Endothelial cell of umbilical vein (primary cell): ENCODE measurements at regions not wholly inside any gene's neighbourhood (a gene's known extent, or its start where the extent isn't known, plus 50 kb on each side); places are given as distances from the start of the nearest gene placed in this dataset.

ENCODE experiments used
- BruUV-seq: library from RNA; stranded (reverse); fragments of 400-500 nt; replicated peaks from 2 replicates; lab custom pipeline; 2021; lab: Mats Ljungman, UMichigan
- CTCF ChIA-PET: fragments of 300-600, 350-600 bp; sonication (Branson Sonifier 250); formaldehyde crosslinking; loops from one replicate; lab custom pipeline; 2021; ENCODE audit warnings: antibody characterized with exemption, inconsistent platforms; lab: Charles Lee
- POLR2A ChIA-PET: fragments of 300-600, 350-600 bp; sonication (Branson Sonifier 250); formaldehyde crosslinking; loops from one replicate; lab custom pipeline; 2021; ENCODE audit warnings: antibody characterized with exemption, inconsistent platforms; lab: Charles Lee
- DNase-seq: peaks from one replicate; pipeline ENCODE4 v3.0.0-alpha.2; 2011; ENCODE audit warnings: low read depth, low spot score
- FAIRE-seq: peaks from 2 replicates; lab custom pipeline; 2011; peaks lifted over from hg19 to GRCh38; lab: Jason Lieb, UNC
- H2AFZ ChIP-seq: 2 replicates; pipeline ENCODE4 v1.6.0; 2012; ENCODE audit warnings: low read depth, low read length, control low read depth, inconsistent platforms
- H3K27ac ChIP-seq: 2 replicates; pipeline ENCODE4 v1.5.1; 2011; ENCODE audit warnings: low read depth, mild to moderate bottlenecking, control low read depth, low read length, moderate library complexity; ENCODE audit not compliant: insufficient read depth
- H3K27me3 ChIP-seq, 2 experiments: 2 replicates each; pipeline versions ENCODE4 v1.6.0 to v1.6.1; 2011; ENCODE audit warnings: low read length in 2 of 2, mixed read lengths in 1 of 2; ENCODE audit not compliant: control insufficient read depth in 2 of 2, insufficient read depth in 2 of 2
- H3K36me3 ChIP-seq, 2 experiments: 2 replicates in 1 of 2; 3 replicates in 1 of 2; pipeline ENCODE4 v1.5.1; 2011; ENCODE audit warnings: low read length in 2 of 2, mild to moderate bottlenecking in 1 of 2, moderate library complexity in 1 of 2; ENCODE audit not compliant: control insufficient read depth in 2 of 2, insufficient read depth in 2 of 2; ENCODE audit errors: extremely low read depth in 1 of 2
- H3K4me1 ChIP-seq: 3 replicates; pipeline ENCODE4 v1.5.1; 2011; ENCODE audit warnings: mild to moderate bottlenecking, low read length; ENCODE audit not compliant: control insufficient read depth, insufficient read depth; ENCODE audit errors: extremely low read depth
- H3K4me2 ChIP-seq: 2 replicates; pipeline ENCODE4 v1.6.1; 2011; ENCODE audit warnings: low read length, control low read depth, mixed read lengths; ENCODE audit not compliant: insufficient read depth
- H3K4me3 ChIP-seq, 3 experiments: fragments of 200-600 bp in 1 of 3; sonication (generic), shearing (Covaris generic) in 1 of 3; replicated peaks in 1 of 3; 2 replicates each; pipeline ENCODE4 v1.5.1; 2011 to 2016; ENCODE audit warnings: control low read depth in 3 of 3, low read length in 3 of 3, mild to moderate bottlenecking in 2 of 3, inconsistent platforms in 1 of 3, low read depth in 1 of 3, moderate library complexity in 1 of 3; ENCODE audit not compliant: insufficient read depth in 1 of 3
- H3K79me2 ChIP-seq: 2 replicates; pipeline ENCODE4 v1.6.0; 2012; ENCODE audit warnings: low read length, inconsistent platforms; ENCODE audit not compliant: control insufficient read depth, insufficient read depth
- H3K9ac ChIP-seq: replicated peaks from 2 replicates; pipeline ENCODE3; 2011; ENCODE audit warnings: low read length, control low read depth; ENCODE audit not compliant: insufficient read depth; ENCODE audit errors: extremely low read depth
- H3K9me1 ChIP-seq: replicated peaks from 3 replicates; pipeline ENCODE4 v1.6.0; 2011; ENCODE audit warnings: mild to moderate bottlenecking, low read length; ENCODE audit not compliant: control insufficient read depth, insufficient read depth; ENCODE audit errors: extremely low read depth
- H3K9me3 ChIP-seq: replicated peaks from 2 replicates; pipeline ENCODE4 v1.5.1; 2012; ENCODE audit warnings: low read length, inconsistent platforms; ENCODE audit not compliant: control insufficient read depth, insufficient read depth
- H4K20me1 ChIP-seq: replicated peaks from 2 replicates; pipeline ENCODE3; 2011; ENCODE audit warnings: mild to moderate bottlenecking, low read length; ENCODE audit not compliant: control insufficient read depth, insufficient read depth; ENCODE audit errors: extremely low read depth
- CTCF ChIP-seq, 2 donors: IDR thresholded peaks; 1 replicate in 1 of 2; 2 replicates in 1 of 2; pipeline ENCODE4 v1.5.1; 2011; ENCODE audit warnings: low read length in 2 of 2, mild to moderate bottlenecking in 2 of 2, moderate library complexity in 2 of 2, control low read depth in 1 of 2, inconsistent platforms in 1 of 2, low read depth in 1 of 2; ENCODE audit not compliant: insufficient read depth in 1 of 2; ENCODE audit errors: extremely low read depth in 1 of 2
- EZH2 ChIP-seq: IDR thresholded peaks from 2 replicates; pipeline ENCODE4 v1.6.1; 2012; ENCODE audit warnings: borderline replicate concordance, low read depth, mild to moderate bottlenecking, moderate library complexity, low read length, inconsistent platforms; ENCODE audit not compliant: severe bottlenecking
- FOS ChIP-seq: IDR thresholded peaks from 2 replicates; pipeline ENCODE4 v1.6.1; 2011; ENCODE audit warnings: mild to moderate bottlenecking, low read length, moderate library complexity, borderline replicate concordance; ENCODE audit not compliant: insufficient read depth
- GATA2 ChIP-seq: IDR thresholded peaks from 2 replicates; pipeline ENCODE4 v1.7.0; 2011; ENCODE audit warnings: low read depth, mild to moderate bottlenecking, moderate library complexity, mixed read lengths, low read length; ENCODE audit not compliant: insufficient read length, insufficient read depth
- JUN ChIP-seq: IDR thresholded peaks from 2 replicates; pipeline ENCODE4 v1.6.1; 2011; ENCODE audit warnings: borderline replicate concordance, low read depth; ENCODE audit not compliant: insufficient read length, insufficient read depth
- MAX ChIP-seq: IDR thresholded peaks from 2 replicates; pipeline ENCODE4 v1.6.1; 2011; ENCODE audit not compliant: insufficient read depth, insufficient read length
- MYC ChIP-seq: IDR thresholded peaks from one replicate; pipeline ENCODE4 v1.6.1; 2011; ENCODE audit warnings: mild to moderate bottlenecking, low read depth, low read length
- POLR2A ChIP-seq: IDR thresholded peaks from 2 replicates; pipeline ENCODE4 v1.6.1; 2012; ENCODE audit warnings: low read depth, mild to moderate bottlenecking, control low read depth, low read length
- POLR2AphosphoS5 ChIP-seq: IDR thresholded peaks from 2 replicates; pipeline ENCODE4 v1.6.1; 2012; ENCODE audit warnings: low read depth, mild to moderate bottlenecking, control low read depth, low read length, moderate library complexity; ENCODE audit not compliant: insufficient read depth
- dilution Hi-C: fragments of 300-500 bp; cut with MboI; formaldehyde crosslinking; loops from one replicate; pipeline ENCODE4 v1.15.0; 2019; ENCODE audit warnings: low sequenced_read_pairs; ENCODE audit not compliant: extremely low pct_ligation_motif_present
- intact Hi-C: fragments of 100-400 bp; cut with micrococcal nuclease; formaldehyde crosslinking; loops from one replicate; pipeline ENCODE4 v1.10.0; 2022

- H3K36me3 ChIP-seq = no peaks in the 10 kb centered on the region
- H3K4me2 ChIP-seq = no peak overlapping the region
- no peak overlapping the region for H2AFZ ChIP-seq
- H3K4me3 ChIP-seq = no peak overlapping the region
- DNase-seq (no peak), FAIRE-seq (no peak)
- H3K4me1 ChIP-seq = no peaks in the 10 kb centered on the region
- BruUV-seq = no TSS peak
- H3K27me3 ChIP-seq = no peaks in the 10 kb centered on the region
- CTCF ChIA-PET = no interaction called here
- no peak for TF ChIP-seq EZH2
- TF ChIP-seq POLR2A = no peak
- no peak for TF ChIP-seq MAX
- no peak for TF ChIP-seq FOS
- no peak for TF ChIP-seq JUN
- no peak for TF ChIP-seq CTCF (IDR thresholded peaks at IDR 0.05; ENCODE audit: extremely low read depth in 1 of 2, insufficient read depth in 1 of 2, low read depth in 1 of 2, low read length in 2 of 2)
- TF ChIP-seq POLR2AphosphoS5 = no peak
- no peak for TF ChIP-seq MYC
- TF ChIP-seq GATA2 = no peak
- H3K9me3 ChIP-seq = no peaks in the 10 kb centered on the region
- H3K79me2 ChIP-seq = no peaks in the 10 kb centered on the region
- POLR2A ChIA-PET = no interaction called here
- dilution Hi-C loops (no loop called here), intact Hi-C loops (no loop called here)
- H3K9ac ChIP-seq = no peak overlapping the region
- H3K27ac ChIP-seq = no peak overlapping the region
- no peaks in the 10 kb centered on the region for H4K20me1 ChIP-seq
- no peaks in the 10 kb centered on the region for H3K9me1 ChIP-seq
These were observed 194.8 kb upstream of the PRSS16 start for GRCh38 chr6:27052731-27053082.
